ENCODE measurements at regions not wholly inside any gene's neighbourhood (a gene's known extent, or its start where the extent isn't known, plus 50 kb on each side); places are given as distances from the start of the nearest gene placed in this dataset.

DNA sequence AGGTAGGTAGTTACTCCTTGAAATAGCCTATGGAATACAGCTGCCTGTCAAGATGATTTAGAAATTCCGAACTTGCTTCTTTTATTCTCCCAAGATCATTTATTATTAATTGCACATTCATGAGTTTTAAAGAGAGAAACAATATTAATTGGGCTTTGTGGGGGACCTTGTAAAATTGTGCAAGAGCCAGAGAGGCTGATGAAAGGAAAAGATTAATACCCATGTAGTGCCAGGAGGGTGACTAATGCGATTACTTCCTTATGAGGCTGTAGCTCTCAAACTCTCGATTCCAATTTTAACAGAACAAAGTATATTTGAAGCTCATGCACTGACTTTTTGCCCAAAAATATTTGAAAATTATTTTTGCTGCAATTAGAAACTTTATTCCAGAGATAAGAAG is 423.8 kb upstream of the ID4 start:
- ChIA-PET POLR2A (no interaction called here), CTCF (no interaction called here), RAD21 (ENCODE audit: low non-redundant PET in 1 of 2, low total read pairs in 2 of 2, uncharacterized antibody in 2 of 2, unreplicated experiment in 2 of 2) (no interaction called here)
- no peaks in the 10 kb centered on the region for H3K9me3 ChIP-seq (ENCODE audit: control insufficient read depth in 1 of 2, insufficient read depth in 1 of 2, low read depth in 1 of 2, low read length in 2 of 2)
- BruUV-seq (replicated peaks), result no TSS peak
- H3K9me2 ChIP-seq (ENCODE audit: insufficient read depth), result no peaks in the 10 kb centered on the region
- intact Hi-C loops (cut with micrococcal nuclease), result no loop called here
- peak overlapping the region; percentile 62; the same call in 1 of the 2 replicates for H3K27ac ChIP-seq (ENCODE audit: low read depth, low read length)
- no peaks in the 10 kb centered on the region for H3K27me3 ChIP-seq (ENCODE audit: insufficient read depth, low read length)
- DNase-seq (ENCODE audit: low read depth, low spot score) (peak; percentile 40), ATAC-seq (no peak)
- H3K4me1 ChIP-seq (ENCODE audit: control insufficient read depth in 1 of 2, insufficient read depth in 2 of 2, low read length in 2 of 2), result peaks cover 53 to 75% of the 10 kb centered on the region in 2 experiments
- no peak overlapping the region for H3K9ac ChIP-seq (ENCODE audit: low read length)
- H2AFZ ChIP-seq (ENCODE audit: low read depth, low read length, poor library complexity, severe bottlenecking), result peak overlapping the region; percentile 85
- no peaks in the 10 kb centered on the region for H4K20me1 ChIP-seq (ENCODE audit: insufficient read depth)
- no peak overlapping the region for H3K4me3 ChIP-seq (replicated peaks in 1 of 2; ENCODE audit: low read depth in 1 of 2, low read length in 2 of 2)
- H3K36me3 ChIP-seq (ENCODE audit: control insufficient read depth in 1 of 2, insufficient read depth in 2 of 2, low read length in 2 of 2), result no peaks in the 10 kb centered on the region
- no peaks in the 10 kb centered on the region for H3K79me2 ChIP-seq (ENCODE audit: insufficient read depth, low read length)
- peak overlapping the region; percentile 42 for H3K4me2 ChIP-seq (ENCODE audit: low read length)
- no peak for TF ChIP-seq YY1 (IDR thresholded peaks at IDR 0.05; ENCODE audit: extremely low read depth, insufficient replicate concordance, low read depth, low read length)
- TF ChIP-seq CEBPB (IDR thresholded peaks at IDR 0.05; ENCODE audit: low read depth), result peak; percentile 99
- no peak for TF ChIP-seq SIN3A (IDR thresholded peaks at IDR 0.05; ENCODE audit: low read depth)
- TF ChIP-seq, protein P1, sequence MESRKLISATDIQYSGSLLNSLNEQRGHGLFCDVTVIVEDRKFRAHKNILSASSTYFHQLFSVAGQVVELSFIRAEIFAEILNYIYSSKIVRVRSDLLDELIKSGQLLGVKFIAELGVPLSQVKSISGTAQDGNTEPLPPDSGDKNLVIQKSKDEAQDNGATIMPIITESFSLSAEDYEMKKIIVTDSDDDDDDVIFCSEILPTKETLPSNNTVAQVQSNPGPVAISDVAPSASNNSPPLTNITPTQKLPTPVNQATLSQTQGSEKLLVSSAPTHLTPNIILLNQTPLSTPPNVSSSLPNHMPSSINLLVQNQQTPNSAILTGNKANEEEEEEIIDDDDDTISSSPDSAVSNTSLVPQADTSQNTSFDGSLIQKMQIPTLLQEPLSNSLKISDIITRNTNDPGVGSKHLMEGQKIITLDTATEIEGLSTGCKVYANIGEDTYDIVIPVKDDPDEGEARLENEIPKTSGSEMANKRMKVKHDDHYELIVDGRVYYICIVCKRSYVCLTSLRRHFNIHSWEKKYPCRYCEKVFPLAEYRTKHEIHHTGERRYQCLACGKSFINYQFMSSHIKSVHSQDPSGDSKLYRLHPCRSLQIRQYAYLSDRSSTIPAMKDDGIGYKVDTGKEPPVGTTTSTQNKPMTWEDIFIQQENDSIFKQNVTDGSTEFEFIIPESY (IDR thresholded peaks at IDR 0.05; ENCODE audit: extremely low read depth, insufficient replicate concordance, low read length), result peak; percentile 16
- TF ChIP-seq POLR2A (IDR thresholded peaks at IDR 0.05; ENCODE audit: borderline replicate concordance, extremely low read depth, insufficient read depth, insufficient read length), result no peak
- 0 out of 2 replicates have a peak, but pooled peaks have one; percentile 54 for TF ChIP-seq CBX3 (IDR thresholded peaks at IDR 0.05; ENCODE audit: low read depth)
- TF ChIP-seq, protein P2, sequence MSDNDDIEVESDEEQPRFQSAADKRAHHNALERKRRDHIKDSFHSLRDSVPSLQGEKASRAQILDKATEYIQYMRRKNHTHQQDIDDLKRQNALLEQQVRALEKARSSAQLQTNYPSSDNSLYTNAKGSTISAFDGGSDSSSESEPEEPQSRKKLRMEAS (IDR thresholded peaks at IDR 0.05), result no peak
- no peak for TF ChIP-seq RAD21 (IDR thresholded peaks at IDR 0.05; ENCODE audit: low read depth)
- no peak; the same call in 1 of the 2 replicates for TF ChIP-seq ELF1 (IDR thresholded peaks at IDR 0.05; ENCODE audit: borderline replicate concordance, low read depth)
- no peak for TF ChIP-seq ZNF274 (IDR thresholded peaks at IDR 0.05; ENCODE audit: low read depth, low read length)
- no peak for TF ChIP-seq TCF7L2 (IDR thresholded peaks at IDR 0.05; ENCODE audit: borderline replicate concordance, extremely low read depth, insufficient read depth, insufficient read length)
- TF ChIP-seq EZH2phosphoT487 (IDR thresholded peaks at IDR 0.05; ENCODE audit: borderline replicate concordance), result no peak
- peak; percentile 50; the same call in 1 of the 2 replicates for TF ChIP-seq SRF (IDR thresholded peaks at IDR 0.05; ENCODE audit: low read depth)
- TF ChIP-seq, protein P3, sequence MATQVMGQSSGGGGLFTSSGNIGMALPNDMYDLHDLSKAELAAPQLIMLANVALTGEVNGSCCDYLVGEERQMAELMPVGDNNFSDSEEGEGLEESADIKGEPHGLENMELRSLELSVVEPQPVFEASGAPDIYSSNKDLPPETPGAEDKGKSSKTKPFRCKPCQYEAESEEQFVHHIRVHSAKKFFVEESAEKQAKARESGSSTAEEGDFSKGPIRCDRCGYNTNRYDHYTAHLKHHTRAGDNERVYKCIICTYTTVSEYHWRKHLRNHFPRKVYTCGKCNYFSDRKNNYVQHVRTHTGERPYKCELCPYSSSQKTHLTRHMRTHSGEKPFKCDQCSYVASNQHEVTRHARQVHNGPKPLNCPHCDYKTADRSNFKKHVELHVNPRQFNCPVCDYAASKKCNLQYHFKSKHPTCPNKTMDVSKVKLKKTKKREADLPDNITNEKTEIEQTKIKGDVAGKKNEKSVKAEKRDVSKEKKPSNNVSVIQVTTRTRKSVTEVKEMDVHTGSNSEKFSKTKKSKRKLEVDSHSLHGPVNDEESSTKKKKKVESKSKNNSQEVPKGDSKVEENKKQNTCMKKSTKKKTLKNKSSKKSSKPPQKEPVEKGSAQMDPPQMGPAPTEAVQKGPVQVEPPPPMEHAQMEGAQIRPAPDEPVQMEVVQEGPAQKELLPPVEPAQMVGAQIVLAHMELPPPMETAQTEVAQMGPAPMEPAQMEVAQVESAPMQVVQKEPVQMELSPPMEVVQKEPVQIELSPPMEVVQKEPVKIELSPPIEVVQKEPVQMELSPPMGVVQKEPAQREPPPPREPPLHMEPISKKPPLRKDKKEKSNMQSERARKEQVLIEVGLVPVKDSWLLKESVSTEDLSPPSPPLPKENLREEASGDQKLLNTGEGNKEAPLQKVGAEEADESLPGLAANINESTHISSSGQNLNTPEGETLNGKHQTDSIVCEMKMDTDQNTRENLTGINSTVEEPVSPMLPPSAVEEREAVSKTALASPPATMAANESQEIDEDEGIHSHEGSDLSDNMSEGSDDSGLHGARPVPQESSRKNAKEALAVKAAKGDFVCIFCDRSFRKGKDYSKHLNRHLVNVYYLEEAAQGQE (IDR thresholded peaks at IDR 0.05; ENCODE audit: low read depth), result no peak
- no peak for TF ChIP-seq ZFX (IDR thresholded peaks at IDR 0.05)
- TF ChIP-seq, protein P4, sequence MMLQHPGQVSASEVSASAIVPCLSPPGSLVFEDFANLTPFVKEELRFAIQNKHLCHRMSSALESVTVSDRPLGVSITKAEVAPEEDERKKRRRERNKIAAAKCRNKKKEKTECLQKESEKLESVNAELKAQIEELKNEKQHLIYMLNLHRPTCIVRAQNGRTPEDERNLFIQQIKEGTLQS (IDR thresholded peaks at IDR 0.05), result peak; percentile 21; the same call in 1 of the 2 replicates
- no peak for TF ChIP-seq EZH2 (IDR thresholded peaks at IDR 0.05)
- TF ChIP-seq FOSL1 (IDR thresholded peaks at IDR 0.05; ENCODE audit: low read depth), result peak; percentile 85
- TF ChIP-seq EGR1 (IDR thresholded peaks at IDR 0.05; ENCODE audit: low read depth), result peak; percentile 25; the same call in 1 of the 2 replicates
- no peak for TF ChIP-seq CTCF (IDR thresholded peaks at IDR 0.05 in 2 of 3, conservative IDR thresholded peaks at IDR 0.05 in 1 of 3; ENCODE audit: borderline replicate concordance in 1 of 3, insufficient read depth in 1 of 3, low read depth in 2 of 3, low read length in 2 of 3)
- TF ChIP-seq JUND (IDR thresholded peaks at IDR 0.05), result peak; percentile 88
- TF ChIP-seq SP1 (IDR thresholded peaks at IDR 0.05; ENCODE audit: low read depth), result peak; percentile 76
